NT2/D1 (cell line): ENCODE measurements at regions not wholly inside any gene's neighbourhood (a gene's known extent, or its start where the extent isn't known, plus 50 kb on each side); places are given as distances from the start of the nearest gene placed in this dataset.

Experiments used
- SUZ12 ChIP-seq: IDR thresholded peaks from 2 replicates; pipeline ENCODE4 v1.6.1; 2011; ENCODE audit not compliant: insufficient read length, insufficient read depth; ENCODE audit errors: extremely low read depth
- YY1 ChIP-seq: IDR thresholded peaks from 2 replicates; pipeline ENCODE4 v1.6.1; 2011; ENCODE audit not compliant: insufficient read length, insufficient read depth

DNA sequence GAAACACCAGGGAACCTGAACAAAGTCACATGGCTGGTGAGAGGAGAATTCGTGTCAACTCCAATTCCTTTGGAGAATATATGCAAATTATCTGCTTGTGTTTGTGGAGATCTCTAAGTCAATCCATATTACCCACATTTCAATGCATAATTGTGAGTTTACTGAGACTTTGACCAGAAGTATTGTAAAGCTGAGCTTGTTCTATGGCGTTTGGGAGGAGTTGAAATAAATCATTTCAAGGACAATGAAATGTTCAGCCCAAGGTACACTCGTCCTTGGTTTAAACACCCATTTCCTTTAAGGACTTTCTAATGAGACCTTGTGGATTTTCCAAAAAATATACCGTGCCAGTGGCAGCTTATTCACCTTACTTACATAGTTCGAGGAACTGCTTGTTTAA lies 186.6 kb upstream of the HDAC9 start:
- no peak for TF ChIP-seq SUZ12
- TF ChIP-seq YY1, result no peak
